Effector CD4-positive, alpha-beta T cell (primary cell): ENCODE measurements at regions not wholly inside any gene's neighbourhood (a gene's known extent, or its start where the extent isn't known, plus 50 kb on each side); places are given as distances from the start of the nearest gene placed in this dataset.

Experiments
- DNase-seq: peaks from one replicate; pipeline ENCODE4 v3.0.0-alpha.2; 2020

DNA sequence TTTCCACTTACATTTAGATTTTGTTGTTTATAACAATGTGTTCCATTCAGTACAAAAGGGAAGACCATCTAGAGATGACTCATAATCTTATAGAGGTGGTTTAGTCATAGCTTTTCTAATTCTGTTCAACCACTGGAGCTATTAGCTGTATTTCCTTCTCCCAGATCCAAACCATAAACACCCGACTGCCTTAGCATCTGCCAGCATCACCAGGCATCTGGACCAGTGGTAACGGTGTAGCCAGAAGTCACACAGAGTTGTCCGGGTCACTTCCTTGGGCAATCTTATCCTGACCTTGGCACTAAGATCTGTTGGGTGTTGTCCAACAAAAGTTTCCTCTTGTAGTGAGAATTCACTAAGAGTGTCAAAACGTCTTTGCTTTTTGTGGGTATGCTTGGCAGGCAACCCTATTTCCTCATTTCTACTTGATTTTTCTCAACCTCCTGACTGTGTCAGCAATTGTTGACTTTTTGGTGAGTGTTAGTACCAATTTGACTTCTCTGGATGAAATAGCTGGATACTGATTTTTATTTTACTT lies 372.1 kb upstream of the B3GALT2 start:
- no peak for DNase-seq

DNA sequence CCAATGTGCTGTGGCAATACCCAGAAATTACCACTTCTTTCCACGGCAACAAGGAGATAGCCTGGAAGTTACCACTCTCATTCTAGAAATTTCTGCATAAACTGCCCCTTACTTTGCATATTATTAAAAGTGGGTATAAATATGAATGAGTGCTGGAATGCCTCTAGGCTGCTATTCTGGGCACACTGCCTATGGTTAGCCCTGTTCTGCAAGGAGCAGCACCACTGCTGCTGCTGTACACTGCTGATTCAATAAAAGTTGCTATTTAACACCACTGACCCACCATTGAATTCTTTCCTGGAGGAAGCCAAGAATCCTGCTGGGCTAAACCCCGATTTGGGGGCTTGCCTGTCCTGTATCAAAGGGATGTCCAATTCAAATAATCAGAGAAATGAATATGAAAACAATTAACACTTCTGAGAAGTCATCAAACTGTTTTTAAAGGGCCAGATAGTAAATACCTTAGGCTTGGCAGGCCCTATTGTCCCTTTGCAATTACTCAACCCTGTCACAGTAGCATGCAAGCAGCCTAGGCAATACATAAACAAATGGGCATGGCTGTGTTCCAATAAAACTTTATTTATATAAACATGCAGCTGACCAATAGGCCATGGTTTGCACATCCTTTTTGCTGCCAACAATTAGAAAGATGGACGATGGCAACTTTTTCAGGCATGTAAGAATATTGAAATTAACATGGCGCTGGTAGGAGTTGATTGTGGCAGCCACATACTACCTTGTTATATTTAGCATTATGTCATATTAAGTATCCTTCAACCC lies 369.4 kb upstream of the B3GALT2 start:
- no peak for DNase-seq

DNA sequence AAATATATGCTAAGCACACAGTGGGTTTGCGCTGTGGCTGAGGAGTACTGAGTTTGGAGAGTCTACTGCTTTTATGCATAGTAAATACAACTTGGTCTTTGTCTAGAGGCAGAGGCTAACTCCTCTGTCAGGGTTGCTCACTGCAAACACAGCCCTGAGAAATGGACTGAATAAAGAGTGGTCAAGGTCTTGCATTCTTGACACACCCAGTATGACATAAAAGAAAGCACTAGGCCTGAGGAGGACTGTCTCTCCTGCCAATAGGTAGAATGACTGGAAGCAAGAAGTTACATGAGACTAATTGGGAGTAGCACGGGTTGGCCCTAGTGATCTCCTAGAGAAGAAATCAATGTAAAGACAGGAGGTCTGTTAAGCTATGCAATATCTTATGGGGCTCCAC lies 367.2 kb upstream of the B3GALT2 start:
- DNase-seq = no peak

DNA sequence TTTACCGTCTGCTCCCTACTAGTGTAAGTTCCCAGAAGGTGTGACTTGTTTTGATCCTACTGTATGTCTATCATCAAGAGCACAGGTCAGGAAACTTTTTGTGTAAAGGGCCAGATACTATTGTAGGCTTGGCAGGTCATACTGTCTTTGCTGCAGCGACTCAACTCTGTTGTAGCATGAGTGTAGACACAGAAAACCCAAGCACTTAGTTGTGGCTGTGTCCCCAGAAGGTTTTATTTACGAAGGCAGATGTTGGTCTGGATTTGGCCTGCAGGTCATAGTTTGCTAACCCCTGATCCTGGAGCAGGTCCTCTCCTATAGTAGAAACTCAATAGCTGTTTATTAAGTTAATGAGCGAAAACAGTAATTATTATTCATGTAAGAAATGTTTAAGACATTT lies 365.9 kb upstream of the B3GALT2 start:
- DNase-seq = no peak

DNA sequence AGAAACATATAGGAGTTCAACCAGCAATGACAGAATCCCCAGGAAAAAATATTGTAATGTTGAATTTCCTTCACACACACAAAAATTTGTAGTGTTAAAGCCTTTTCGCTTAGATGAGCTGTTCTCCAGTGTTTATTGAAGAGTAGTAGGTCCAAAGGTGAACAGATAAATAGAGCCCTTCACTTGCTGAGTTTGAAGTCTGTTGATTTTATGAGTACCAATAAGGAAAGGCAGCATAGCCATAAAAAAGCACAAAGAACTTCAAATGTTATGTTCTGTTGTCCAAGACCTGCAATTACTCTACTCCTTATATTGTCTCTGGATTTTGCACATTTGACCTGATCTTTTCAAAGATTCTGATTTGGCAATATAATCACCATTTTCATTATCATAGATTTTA lies 362.7 kb upstream of the B3GALT2 start:
- no peak for DNase-seq

DNA sequence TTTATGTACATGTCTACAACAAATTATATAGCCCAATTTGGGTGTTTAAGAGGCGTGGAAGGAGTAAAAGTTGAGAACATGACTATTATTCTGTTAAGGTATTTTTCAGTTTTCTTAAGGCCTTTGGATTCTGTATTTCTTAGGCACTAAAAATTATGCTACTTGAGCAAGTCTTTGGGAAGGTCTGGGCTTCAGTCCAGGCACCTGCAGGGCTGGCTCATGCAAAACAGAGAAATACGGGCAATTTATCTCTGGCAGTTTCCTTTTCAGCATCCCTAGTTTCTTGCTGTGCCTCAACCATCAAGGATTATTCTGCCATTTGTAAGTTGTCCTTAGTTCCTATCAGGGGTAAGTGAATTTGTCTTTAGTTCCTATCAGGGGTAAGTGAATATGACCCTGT lies 358.8 kb upstream of the B3GALT2 start:
- no peak for DNase-seq

DNA sequence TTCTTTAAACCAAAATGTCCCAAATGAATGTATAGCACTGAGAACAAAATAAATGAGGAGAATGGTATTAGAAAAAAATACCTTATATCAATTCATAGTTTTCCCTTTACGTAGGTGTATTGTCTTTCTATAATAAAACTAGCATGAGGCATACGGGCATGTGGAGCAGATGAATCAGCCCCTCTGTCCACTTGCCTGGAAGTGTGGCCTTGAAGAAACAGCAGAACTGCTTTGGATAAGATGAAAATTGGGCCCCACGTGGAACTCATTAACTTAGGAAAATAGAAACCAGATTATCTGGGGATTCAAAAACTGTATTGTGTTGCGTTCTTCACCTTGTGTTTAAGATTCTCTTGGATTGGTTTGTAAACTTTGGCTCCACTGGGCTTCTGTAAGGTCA lies 356.8 kb upstream of the B3GALT2 start:
- DNase-seq = no peak

DNA sequence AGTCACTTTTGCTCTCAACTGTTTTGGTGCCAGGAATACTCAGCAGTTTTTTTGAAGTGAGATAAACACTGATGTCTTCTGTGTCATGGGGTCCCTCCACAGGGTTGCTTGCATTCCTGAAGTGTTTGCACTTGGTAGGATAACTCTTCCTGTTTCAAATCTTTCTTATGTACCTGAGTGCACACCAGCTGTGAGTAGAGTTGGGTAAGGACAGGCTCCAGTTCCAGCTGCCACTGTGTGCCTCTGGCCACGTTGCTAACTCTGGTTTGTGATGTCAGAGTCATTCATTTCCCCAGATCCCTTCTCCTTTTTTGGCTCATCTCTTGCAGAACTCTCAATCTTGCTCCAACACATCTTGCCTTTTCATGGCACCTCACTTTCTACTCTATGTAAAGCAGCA lies 356.3 kb upstream of the B3GALT2 start:
- DNase-seq = no peak

DNA sequence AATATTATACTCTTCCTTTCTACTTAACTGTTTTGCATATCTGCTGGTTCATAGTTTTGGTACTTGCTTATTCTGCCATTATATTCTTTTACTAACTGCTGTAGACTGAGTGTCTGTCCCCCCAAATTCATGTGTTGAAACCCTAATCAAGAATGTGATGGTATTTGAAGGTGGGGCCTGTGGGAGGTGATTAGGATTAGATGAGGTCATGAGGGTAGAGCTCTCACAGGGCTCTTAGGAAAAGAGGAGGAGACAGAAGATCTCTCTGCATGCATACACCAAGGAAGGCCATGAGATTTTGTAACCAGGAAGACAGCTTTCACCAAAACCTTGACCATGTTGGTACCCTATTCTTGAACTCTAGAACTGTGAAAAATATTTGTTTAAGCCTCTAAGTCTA lies 354.1 kb upstream of the B3GALT2 start:
- DNase-seq = no peak

DNA sequence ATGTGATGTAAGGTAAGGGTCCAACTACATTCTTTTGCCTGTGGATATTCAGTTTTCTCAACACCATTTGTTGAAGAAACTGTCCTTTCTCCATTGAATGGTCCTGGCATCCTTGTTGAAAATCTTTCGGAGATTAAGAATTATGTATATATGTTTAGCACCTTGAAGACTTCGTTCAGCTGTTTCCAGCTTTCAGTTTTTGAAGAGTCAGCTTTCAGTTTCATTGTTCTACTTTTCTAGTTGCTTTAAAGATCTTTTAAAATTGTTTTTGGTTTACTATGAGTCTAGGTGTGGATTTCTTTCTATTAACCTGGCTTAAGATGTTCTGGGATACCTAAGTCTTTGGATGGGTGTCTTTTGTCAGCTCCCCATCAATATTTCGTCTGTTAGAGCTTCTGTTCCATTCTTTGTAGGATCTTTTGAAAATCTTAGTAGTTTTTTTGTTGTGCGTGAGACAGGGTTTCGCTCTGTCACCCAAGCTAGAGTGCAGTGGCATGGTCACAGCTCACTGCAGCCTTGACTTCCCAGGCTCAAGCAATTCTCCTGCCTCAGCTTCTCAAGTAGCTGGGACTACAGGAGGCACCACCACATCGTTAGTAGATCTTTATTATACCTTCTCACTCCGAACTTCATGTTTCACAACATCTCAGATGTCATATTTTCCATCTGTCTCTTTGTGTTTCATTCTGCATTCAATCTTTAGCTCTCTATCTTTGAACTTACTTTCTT lies 353.5 kb upstream of the B3GALT2 start:
- DNase-seq = no peak

DNA sequence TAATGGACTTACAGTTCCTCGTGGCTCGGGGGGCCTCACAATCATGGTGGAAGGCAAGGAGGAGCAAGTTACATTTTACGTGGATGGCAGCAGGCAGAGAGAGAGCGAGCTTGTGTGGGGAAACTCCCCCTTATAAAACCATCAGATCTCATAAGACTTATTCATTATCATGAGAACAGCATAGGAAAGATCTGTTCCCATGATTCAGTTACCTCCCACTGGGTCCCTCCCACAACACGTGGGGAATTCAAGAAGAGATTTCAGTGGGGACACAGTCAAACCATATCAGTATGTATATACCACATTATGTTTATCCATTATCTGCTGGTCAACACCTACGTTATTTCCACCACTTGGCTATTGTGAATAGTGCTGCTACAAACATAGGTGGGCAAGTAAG lies 352.3 kb upstream of the B3GALT2 start:
- no peak for DNase-seq

DNA sequence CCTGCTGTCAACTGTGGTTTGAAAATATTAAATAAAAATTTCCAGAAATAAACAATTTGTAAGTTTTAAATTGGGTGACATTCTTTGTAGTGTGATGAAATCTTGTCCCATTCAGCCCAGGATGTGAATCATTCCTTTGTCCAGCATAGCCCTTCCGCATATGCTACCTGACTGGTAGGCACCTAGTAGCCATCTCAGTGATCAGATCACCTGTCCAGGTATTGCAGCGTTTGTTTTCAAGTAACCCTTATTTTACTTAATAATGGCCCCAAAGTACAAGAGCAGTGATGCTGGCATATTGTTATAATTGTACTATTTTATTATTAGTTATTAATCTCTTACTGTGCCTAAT lies 351.6 kb upstream of the B3GALT2 start:
- DNase-seq = no peak

DNA sequence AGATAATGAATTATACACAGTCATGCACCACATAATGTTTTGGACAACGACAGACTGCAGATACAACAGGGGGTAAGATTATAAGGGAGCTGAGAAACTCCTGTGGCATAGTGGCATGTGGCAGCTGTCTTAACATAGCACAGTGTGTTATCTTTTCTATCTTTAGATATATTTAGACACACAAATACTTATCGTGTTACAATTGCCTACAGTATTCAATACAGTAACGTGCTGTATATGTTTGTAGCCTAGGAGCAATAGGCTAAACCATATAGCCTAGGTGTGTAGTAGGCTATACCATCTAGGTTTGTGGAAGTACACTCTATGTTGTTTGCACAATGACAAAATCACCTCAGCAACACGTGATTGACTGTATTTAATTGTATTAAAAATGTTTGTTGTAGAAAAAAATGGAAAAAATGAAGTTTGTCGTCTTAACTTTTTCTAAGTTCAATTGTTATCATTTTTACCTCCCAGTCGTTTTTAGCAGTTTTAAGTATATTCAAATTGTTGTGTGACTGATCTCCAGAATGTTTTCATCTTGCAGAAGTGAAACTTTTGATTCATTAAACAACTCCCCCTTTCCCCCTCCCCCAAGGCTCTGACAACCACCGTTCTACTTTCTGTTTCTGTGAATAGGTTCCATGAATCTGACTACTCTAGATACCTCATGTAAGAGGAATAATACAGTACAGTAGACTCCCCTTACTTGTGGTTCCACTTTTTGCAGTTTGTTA lies 351.0 kb upstream of the B3GALT2 start:
- no peak for DNase-seq

DNA sequence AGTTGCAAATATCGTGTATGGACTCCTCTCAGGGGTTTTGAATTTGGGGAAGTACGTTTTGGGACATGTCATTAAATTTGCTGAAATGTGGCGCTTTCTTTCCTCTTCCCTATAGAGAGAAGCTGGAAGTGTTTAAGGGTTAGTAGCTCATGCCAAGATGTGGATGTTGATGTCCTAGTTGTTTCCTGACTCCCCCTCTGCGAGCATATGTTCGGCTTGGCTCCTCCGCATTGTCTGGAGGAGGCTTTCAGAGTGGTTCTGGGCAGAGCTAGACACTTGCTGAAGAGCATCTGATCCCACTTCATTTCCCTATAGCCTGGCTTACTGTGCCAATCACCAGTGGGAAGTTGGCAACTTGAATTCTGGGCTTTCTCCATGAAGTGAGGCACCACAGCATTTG lies 347.4 kb upstream of the B3GALT2 start:
- no peak for DNase-seq

DNA sequence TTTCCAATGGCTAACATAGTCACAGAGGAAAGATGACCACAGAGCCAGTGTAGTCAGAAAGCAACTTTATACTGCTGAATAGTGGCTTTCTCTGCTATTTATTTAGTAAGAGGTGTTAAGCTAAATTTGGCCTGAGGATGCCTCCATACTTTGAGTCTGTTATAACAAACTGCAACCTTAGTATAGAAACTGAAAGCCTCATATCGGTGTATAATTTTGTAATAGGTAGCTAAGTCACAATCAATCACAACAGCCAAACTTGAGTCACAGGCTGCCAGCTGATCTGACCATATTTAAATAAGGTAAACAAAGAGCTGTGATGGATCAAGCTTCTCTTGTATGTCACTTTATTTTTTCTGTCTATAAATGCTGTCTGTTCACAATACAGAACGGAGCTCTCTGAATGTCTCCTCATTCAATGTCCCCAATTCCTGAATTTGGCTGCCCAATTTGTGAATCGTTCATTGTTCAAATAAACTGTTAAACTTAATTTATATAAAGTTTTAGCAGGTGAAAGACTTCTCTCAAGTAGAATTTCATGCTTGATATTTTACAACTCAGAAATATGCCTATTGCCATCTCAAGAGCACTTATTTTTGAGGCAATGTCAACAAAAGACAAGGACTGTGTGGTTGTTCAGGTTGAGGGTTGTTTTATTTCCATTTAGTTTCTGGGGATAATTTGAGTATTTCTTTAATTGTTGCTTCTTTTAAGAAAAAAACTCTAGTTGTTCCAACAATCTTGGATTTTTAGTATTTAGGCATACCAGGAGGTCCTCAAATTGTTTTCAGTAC lies 339.7 kb upstream of the B3GALT2 start:
- DNase-seq = no peak

DNA sequence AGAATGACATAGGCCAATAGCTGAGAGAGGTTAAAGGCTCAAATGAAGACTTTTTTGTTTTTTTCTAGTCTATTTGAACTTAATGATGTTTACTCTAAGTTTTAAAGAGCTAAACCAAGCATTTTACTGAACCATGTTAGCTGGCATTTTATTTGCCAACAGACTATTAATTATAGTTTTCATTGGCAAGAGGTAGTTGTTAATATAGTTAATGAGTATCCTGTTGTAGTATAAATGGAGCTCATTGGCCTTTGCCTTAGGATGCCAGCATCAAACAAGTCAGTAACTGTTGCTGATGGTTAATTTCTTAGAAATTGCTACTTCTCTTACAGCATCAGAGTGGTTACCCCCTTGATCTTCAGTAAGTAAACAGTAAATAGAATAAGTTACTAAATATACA lies 339.0 kb upstream of the B3GALT2 start:
- no peak for DNase-seq

DNA sequence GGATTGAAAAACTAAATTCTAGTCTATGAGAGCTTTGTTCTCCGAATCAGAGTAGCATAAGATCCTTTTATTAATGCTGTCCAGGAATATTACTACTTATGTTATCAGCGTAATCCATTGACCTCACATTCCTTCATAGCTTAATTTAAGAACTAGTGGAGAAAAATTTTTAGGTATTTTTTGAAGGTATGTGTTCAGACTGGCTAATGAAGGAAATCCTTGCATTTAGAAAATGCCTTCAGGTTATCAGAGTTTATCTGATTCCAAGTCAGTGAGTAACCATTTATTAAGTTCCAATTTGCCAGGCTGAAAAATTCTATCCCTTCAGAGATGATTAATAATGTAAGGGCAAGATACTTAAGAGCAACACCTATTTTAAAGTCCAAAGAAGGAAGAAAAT lies 338.2 kb upstream of the B3GALT2 start:
- DNase-seq = no peak

DNA sequence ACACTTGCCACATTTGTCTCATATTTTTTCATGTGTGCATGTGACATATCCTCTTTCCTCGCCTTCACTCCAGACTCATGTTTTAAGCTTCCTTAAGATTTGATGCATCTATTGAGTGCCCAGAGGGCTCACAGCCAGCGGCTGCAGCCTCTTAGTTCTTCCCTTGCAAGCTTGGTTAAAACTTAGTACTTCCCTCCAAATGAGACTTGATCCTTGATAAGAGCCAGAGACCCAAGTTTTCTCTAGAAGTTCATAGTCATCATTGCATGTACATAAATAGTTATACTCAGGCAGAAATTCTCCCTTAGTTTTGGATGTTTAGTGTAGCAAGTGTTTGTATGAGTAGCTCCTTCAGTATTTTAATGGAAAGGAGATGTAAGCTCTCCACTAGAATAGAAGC lies 337.6 kb upstream of the B3GALT2 start:
- no peak for DNase-seq

DNA sequence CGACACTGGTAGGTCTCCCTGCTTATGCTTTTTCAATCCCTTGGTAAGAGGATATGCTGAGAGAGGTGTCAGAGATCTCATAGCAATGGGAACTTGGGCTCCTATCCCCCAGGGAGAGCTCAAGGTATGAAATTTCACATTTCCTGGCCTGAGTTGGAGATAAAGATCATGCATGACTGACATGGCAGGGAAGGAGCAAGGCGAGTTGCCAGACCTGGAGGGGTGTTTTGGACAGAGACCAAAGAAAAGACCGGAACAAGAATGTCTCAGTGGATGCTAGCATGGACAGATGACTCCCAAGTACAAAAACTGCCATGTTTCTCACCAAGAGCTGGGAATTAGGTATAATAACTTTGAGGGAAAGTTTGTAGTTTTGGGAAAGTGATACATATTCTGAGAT lies 334.1 kb upstream of the B3GALT2 start:
- DNase-seq = no peak

DNA sequence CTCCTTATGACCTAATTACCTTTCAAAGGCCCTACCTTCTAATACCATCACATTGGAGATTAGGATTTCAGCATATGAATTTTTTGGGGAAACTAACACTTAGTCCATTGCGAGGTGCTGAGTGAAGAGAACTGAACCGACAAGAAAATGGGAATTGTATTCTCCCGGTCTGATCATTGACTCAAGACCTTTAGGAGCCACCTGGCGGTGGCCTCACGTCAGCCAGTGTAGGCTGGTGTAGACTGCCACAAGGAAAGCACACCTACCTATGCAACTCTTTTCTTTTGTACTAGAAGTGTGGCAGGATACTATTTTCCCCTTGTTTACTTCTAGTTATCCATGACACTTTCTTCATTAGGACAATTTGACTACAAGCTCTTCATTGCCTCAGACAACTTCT lies 333.5 kb upstream of the B3GALT2 start:
- no peak for DNase-seq

DNA sequence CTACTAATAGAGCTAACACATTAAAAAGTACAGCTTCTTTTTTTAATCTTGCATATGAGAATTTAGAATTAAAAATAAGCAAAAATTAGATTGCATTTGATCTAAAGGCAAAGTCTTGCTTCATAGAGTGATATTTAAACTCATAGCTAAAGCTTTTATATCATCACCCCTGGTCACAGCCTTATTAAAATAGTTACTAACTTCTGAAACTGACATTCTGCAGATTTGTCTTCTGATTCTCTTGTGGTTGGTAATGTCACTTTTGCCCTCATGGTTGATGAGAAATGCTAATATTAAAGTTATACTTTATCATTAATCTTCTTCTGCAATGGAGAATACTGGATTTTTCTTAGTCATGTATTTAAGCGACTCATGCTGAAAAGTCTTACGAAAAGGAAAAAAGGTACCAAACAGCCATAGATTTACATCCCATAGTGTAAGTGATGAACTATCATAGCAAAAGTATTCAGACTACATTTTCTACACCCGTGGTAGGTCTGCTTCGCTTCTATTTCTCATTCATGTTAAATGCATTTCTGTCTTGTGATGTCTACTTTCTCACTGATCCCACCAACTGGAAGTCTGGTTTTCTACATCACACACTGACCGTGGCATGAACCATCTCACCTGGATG lies 330.5 kb upstream of the B3GALT2 start:
- no peak for DNase-seq

DNA sequence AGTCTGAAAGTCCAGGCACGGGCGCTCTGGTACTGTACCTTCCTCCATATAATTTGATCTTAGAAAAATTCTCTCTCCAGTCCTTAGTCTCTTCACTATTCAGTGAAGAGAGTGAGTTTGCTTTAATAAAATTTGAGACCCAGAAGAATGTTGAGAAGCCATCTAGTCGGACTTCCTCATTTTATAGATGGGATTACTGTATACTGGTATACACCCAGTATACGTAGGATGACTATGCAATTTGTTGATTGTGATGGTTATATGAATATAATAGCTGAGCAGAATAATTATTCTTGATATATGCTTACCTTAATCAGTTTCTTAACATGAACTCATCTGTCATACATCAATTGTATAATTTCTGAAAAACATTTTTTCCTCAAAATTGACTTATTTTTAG lies 328.0 kb upstream of the B3GALT2 start:
- no peak for DNase-seq
